WI38 (cell line): ENCODE measurements at regions not wholly inside any gene's neighbourhood (a gene's known extent, or its start where the extent isn't known, plus 50 kb on each side); places are given as distances from the start of the nearest gene placed in this dataset.

Experiments used
- H3K4me3 ChIP-seq: 2 replicates; pipeline ENCODE4 v1.5.1; 2011; ENCODE audit warnings: low read depth, mild to moderate bottlenecking, control low read depth, low read length
- CTCF ChIP-seq: IDR thresholded peaks from 2 replicates; pipeline ENCODE4 v1.5.1; 2012; ENCODE audit warnings: low read depth, mild to moderate bottlenecking, control low read depth, low read length

GRCh38 chr5:18090177-18090576 lies 455.9 kb downstream of the TAF11L14 start:
- H3K4me3 ChIP-seq, result no peak overlapping the region
- TF ChIP-seq CTCF, result no peak

GRCh38 chr5:18091142-18091541 lies 456.9 kb downstream of the TAF11L14 start:
- H3K4me3 ChIP-seq, result no peak overlapping the region
- TF ChIP-seq CTCF, result no peak

GRCh38 chr5:18091758-18092157 lies 457.5 kb downstream of the TAF11L14 start:
- no peak for TF ChIP-seq CTCF
- H3K4me3 ChIP-seq, result no peak overlapping the region

- TF ChIP-seq CTCF, result no peak
- H3K4me3 ChIP-seq, result no peak overlapping the region
These were observed 460.8 kb downstream of the TAF11L14 start for GRCh38 chr5:18095061-18095460.

- TF ChIP-seq CTCF, result no peak
- H3K4me3 ChIP-seq, result no peak overlapping the region
These were observed 463.6 kb downstream of the TAF11L14 start for GRCh38 chr5:18097817-18098216.

- no peak overlapping the region for H3K4me3 ChIP-seq
- TF ChIP-seq CTCF, result no peak
These were observed 464.4 kb downstream of the TAF11L14 start for GRCh38 chr5:18098691-18099090.

- no peak overlapping the region for H3K4me3 ChIP-seq
- TF ChIP-seq CTCF, result no peak
These were observed 465.0 kb downstream of the TAF11L14 start for GRCh38 chr5:18099261-18099660.
